ENCODE measurements at regions not wholly inside any gene's neighbourhood (a gene's known extent, or its start where the extent isn't known, plus 50 kb on each side); places are given as distances from the start of the nearest gene placed in this dataset.

- TF ChIP-seq CTCF (IDR thresholded peaks at IDR 0.05 in 4 of 5, conservative IDR thresholded peaks at IDR 0.05 in 1 of 5) (no peak), POLR2A (IDR thresholded peaks at IDR 0.05) (no peak)
Observed at GRCh38 chr10:52956461-52956860, 183.9 kb upstream of the MBL2 start.
